HG03442 (cell line): ENCODE measurements at regions not wholly inside any gene's neighbourhood (a gene's known extent, or its start where the extent isn't known, plus 50 kb on each side); places are given as distances from the start of the nearest gene placed in this dataset.
A peak's percentile ranks its signal among the peaks of the same experiment; 100 is the strongest.

Experiments used
- ATAC-seq: cut with Tn5 transposase; IDR thresholded peaks from one replicate; pipeline ENCODE4 v1.9.1; 2021; ENCODE audit warnings: mild to moderate bottlenecking, moderate library complexity; ENCODE audit not compliant: unreplicated experiment

DNA sequence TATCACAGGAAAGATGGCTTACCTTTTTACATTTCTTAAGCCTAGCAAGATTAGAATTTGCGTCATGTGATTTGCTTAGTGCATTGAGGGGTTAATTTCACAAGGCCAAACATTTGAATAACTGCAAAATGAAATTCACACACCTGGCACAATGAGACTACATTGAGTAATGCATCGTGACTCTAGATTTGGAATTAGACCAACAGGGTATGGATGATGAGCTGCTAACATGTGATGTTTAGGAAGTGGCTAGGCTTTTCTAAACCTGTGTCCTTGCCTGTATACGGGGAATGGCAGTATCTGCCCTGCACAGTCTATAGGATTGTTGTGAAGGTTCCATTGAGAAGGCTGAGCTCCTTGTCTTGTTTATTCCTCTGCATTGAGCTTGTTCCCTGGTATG is 160.1 kb downstream of the MFSD1 start:
- ATAC-seq = no peak

DNA sequence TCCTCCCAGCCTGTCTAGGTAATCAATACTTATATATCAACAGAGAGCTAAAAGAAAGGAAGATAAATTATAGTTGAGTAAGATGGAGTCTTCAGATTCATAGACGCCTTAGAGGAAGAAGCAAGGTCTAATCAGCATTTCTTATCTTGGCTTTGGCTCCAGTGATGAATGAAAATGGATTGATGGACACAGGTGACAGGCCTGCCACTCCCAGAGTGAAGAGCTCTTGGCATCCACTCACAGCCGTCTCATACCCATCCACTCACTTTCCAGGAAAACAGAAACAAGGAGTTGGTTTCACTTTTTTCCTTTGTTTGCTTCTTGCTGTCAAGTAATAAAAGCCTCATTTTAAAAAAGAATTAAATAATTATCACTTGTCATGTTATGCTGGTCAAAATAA is 168.2 kb downstream of the MFSD1 start:
- ATAC-seq = no peak

DNA sequence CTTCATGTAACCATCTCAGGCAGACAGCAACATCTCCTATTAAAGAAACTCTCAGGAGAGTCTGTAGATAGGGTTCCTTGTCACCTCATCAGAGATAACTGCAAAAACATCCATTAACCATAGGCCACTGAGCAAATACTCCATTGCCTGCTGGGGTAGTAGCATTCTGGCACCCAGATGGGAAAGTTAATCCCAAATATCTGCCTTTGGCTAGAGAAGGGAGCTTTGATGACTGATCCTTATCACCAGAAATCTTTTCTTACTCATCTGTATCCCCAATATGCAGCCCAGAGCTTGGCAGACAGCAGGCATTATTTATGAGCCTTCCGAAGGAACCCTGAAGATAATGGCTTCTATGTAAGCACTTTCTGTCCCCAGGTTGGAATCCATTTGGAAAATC is 173.1 kb downstream of the MFSD1 start:
- no peak for ATAC-seq

DNA sequence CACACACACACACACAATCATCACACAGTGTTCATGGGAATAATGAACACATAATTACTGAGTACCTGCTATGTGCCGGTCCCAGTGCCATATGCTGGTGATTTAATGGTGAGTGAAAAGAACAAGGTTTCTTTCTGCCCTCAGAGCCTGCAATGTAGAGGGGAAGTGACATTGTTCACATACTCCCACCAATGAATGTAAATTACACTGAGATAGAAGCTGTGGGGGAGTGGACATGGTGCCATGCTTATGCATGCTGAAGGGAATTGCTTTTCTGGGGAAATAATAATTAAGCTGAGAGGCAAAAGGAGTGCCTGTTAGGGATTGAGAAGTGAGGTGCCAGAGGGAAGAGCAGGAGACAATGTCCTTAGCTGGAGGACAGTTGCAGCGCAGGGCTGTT is 175.1 kb downstream of the MFSD1 start:
- ATAC-seq = no peak

DNA sequence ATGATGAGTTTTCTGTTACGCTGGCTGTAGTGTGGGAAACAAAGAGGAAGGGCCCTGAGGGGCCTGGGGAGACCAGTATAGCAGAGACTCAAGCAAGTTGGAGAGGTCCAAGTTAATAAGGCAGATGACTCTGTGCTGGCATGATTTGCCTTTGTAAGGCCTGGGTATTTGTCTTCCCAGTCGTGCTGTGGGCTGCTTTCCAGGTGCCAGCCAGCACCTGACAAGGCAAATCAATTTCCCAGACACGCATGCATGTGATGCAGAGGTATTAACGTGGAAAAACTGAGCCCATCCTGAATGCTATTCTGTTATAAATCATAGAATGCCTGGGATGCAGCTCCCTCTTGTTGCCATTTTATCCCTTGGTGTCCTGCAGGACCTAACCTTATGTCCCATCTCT is 175.6 kb downstream of the MFSD1 start:
- ATAC-seq = no peak

DNA sequence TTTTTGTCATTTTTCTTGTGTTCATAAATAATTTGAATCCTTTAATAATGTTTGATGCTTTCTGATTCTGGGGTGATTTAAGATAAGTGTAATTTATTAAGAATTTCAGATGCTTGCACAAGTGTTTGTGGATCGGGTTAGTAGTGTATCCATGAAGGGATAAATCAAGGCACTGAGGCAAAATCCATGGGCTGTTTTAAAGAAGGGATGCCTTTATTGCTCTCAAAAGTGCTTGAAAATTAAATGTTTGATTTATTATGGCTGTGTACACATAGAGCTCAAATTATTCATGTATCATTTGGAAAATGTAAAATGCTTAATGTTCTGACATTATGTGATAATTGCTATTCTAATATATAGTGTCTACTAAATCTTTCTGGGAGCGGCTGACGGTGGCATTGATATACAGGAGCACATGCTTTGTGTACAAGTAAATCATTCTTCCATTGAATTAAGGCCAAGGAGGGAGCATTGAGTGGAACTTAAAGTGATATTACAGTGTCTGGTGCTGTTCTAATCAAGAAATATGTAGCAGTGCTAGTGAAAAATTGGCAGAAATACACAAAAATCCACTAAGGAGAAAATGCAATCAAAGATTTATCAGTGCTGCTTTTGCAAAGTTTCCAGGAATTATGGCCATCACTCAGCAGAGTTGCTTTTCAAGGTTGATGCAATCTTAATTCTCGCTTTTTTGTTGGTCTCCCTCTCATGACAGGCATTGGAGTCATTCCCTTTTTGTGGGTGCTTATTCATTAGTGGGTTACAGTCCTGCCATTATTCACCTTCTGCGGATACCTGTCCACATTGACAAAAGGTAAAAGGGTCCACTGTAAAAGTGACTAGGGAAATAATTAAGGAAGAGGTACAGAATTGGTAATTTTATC is 181.6 kb downstream of the MFSD1 start:
- no peak for ATAC-seq

DNA sequence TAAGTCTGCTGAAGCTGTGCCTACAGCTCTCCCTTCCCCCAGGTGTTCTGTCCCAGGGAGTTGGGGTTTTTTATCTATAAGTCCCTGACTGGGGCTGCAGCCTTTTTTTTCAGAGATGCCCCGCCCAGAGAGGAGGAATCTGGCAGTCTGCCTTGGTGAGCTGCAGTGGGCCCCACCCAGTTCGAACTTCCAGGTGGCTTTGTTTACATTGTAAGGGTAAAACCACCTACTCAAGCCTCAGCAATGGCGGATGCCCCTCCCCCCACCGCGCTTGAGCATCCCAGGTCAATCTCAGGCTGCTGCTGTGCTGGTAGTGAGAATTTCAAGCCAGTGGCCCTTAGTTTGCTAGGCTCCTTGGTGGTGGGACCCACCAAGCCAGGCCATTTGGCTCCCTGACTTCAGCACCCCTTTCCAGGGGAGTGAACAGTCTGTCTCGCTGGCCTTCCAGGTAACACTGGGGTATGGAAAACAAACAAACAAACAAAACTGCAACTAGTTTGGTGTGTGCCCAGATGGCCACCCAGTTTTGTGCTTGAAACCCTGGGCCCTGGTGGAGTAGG is 189.4 kb downstream of the MFSD1 start:
- ATAC-seq = no peak

DNA sequence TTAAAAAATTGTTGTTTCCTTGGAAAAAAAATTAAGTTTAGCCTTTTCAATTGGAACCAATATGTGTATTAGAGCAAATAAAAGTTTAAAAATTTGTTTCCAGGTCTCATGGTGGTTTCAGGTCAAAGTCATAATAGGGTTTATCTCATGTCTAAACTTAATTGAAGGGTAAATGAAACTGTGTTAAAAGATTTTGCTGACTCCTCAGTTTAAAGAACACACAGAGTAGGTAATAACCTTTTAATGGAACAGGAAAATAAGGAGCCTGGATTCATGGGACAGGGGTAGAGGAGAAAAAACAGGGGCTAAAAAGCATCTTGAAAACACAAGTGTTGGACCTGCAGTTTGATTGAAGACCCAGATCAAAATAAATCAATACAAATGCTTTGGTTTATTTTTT is 190.6 kb downstream of the MFSD1 start:
- no peak for ATAC-seq

DNA sequence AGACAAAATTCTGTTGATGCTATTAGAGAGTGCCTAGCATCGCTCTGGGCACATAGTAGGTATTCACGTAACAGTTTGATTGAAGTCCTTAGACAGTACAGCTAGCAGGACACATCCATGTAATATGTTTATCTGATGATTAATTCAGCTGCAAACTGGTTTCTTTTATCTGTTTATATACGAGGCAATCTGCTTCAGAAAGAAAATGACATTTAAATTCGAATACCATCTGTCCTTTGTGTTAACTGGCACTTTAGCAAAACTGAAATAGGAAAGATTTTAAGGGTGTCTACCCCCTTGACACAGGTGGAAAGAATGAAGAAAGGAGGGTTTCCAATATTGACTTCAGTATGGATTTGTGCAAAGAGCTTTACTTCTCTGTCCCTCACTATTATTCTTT is 192.5 kb downstream of the MFSD1 start:
- no peak for ATAC-seq

DNA sequence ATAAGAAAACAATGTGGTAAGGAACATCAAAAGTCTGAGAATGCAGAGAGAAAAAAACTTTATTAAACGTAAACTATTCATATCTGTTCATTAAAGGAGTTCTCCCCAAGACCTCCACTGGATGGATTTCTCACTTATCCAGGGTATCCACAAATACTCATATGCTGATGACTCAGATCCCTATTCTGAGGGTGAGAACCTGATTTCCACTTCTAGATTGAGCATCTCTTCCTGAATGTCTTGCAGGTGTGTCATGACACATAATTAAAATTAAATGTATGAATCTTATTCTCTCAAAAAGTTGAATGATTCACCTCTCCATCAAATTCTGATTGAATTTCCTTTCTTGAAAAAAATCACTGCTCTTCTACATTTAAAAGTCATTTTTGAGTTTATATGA is 199.9 kb downstream of the MFSD1 start:
- ATAC-seq = no peak

DNA sequence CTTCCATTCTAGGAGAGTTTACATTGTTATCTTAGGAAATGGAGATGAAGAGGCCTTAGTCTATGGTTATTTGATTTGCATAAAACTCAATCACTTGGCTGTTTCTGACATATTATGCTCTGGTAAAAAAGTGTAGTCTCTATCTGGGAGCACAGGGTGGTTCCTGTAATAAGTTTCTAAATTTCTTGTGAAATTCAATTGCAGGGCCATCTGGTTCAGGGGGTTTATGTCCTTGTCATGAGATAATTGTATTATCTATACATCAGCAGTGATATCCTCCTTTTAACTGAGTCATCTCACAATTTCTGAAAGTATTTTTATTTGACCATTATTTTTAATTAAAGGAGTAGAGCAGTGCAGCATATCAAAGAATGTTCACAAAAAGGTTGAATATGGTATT is 203.3 kb downstream of the MFSD1 start:
- ATAC-seq = no peak

DNA sequence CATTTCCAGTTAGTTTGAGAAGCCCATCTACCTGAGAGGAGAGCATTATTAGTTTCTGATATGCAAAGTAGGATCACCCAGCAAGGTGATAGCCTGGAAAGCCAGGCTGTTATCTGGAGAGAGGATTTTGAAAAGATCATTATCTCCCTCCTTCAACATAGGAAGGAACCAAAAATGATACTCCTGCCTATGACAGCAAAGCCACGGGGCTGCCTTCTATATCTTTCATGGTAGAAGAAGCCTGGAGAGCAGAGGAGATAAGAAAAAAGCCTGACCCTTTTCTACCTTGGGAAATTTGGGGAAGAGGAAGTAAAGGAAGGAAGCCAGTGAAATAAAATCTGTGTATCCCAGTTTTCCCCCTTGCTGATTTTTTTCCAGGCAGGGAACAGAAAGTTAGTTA is 205.5 kb downstream of the MFSD1 start:
- no peak for ATAC-seq

DNA sequence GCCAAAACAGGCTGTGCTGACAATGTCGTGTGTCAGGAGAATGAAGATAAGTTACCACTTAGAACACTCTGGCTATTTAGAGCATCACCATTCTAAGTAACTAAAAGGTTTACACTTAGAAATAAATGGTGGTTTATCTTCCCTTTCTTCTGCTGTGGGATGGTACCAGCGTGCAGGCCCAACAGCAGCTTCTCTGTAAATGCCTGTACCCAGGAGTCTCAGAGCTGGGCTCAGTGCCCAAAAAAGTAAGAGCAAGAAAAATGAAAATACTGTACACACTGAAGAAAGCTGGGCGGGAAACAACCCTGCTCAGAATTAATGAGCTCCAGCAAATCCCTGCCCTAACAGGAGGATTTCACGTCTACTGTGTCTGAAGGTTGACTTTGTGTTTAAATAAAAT is 206.5 kb downstream of the MFSD1 start:
- no peak for ATAC-seq

DNA sequence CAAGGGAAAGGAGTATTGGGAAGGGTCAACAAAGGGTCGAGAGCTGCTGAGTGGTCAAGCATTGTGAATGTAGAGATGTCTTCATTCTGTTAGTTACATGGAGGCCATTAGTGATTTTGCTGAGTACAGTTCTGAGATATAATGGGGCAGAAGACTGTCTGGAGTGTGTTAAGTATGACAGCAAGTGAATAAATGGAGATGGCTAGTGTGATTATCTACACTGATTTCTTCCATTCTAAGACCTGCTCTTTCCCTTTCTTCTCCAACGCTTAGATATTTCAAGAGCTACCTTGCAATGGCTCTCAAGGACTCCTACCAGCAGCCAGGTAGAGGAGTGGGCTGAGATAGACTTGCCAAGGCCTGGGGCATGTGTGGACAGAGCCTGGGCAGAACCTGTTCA is 216.5 kb downstream of the MFSD1 start:
- ATAC-seq = no peak

DNA sequence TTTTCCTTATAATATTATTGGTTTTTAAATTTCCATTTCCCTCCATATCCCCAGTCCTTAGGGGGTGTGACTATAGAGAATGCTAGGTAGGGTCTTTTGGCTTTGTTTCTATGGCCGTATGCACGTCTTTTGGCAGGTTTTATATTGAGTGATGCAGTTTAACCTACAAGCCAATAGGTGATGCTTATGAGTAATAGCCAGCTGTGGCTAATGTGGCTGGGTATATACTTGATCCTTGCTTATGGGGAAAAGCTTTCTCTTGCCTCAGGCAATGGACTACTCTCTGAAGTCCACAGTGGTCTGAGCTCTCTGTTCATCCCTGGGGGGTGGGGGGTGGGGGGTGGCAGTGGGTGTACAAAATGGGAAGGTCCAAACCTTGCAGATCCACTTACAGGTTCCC is 223.9 kb downstream of the MFSD1 start:
- no peak for ATAC-seq

DNA sequence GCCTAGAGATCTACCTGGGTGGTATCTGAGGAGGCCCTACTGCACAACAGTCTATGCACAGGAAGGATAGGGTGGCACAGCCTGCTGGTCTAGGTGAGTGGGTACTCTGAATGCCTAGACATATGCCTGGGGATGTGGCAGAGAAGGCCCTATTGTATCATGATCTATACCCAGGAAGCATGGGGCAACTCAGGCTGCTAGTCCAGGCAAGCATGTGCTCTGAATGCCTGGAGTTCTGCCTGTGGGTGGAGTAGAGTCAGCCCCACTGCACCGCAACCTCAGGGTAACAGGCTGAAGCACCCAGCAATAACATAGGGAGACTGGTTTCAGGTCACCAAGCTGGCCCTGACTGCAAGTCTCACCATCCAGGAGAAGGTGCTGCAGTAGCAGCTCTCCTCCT is 224.7 kb downstream of the MFSD1 start:
- no peak for ATAC-seq

DNA sequence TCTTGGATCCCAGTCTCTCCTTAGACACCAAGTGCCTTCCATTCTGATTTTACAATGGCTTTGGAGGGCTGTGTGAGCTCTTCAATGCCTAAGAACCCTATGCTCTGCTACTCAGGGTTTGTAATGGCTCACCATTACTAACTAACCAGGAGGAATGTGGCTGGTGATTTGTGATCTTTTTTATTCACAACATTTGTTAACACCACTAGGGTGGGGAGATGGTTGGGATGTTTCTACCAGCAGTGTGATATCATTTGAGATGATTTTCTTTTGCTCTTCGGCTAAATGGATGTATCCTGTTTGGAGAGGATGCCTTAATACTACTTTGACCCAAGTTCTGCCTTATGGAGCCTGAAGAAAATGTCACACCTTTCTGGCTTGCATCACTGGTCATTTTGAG is 226.9 kb downstream of the MFSD1 start:
- no peak for ATAC-seq

DNA sequence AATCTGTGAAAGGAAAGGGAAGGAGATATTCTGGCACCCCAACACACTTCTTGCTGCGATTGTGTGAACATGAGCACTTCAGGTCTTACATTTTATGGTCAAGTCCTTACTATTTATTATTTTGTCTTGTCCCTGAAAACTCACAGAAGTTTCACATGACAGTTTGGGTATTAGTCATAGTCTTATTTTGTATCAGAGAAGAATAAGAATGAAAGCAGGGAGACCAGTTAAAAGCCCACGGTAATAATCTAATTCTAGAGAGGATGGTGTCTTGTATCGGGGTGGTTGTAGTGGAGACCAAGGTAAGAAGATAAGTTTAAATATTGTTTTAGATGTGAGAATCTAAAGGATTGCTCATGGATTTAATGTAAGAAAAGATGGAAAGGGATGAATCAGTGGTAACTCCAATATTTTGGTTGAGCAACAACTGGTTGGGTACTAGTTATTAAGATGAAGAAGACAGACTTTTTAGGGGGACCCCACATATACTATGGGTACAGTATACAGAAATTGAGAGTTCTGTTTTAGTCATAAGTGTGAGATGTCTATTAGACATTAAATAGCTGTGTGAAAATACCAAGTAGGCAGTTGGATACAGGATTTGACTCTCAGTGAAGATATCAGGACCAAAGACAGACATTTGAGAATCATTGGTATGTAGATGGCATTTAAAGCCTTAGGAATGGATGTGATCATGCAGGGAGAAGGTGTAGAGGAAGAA is 227.6 kb downstream of the MFSD1 start:
- peak; percentile 89 for ATAC-seq

DNA sequence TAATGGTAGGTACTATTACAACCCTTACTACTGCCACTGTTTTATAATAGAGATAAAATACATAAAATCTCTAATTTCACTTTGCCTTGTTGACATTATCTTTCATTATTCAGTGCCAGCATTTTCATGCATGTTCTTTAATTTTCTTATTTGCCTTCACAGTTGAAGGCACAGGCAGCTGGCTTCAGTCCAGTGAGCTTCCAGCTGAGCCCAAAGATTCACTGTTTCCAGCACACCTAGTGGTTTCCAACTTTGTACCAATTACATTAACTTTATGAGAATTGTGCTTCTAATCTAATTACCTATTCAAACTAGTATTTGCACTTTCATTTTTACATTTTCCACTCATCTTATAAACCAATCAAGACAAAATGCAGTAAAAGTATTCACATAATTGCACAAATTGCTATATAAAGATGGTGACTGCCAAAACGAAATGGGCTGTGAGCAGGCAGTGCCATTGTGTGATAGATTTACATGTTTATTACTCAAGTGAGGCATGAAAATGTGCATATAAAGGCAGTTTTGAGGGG is 228.3 kb downstream of the MFSD1 start:
- ATAC-seq = no peak

DNA sequence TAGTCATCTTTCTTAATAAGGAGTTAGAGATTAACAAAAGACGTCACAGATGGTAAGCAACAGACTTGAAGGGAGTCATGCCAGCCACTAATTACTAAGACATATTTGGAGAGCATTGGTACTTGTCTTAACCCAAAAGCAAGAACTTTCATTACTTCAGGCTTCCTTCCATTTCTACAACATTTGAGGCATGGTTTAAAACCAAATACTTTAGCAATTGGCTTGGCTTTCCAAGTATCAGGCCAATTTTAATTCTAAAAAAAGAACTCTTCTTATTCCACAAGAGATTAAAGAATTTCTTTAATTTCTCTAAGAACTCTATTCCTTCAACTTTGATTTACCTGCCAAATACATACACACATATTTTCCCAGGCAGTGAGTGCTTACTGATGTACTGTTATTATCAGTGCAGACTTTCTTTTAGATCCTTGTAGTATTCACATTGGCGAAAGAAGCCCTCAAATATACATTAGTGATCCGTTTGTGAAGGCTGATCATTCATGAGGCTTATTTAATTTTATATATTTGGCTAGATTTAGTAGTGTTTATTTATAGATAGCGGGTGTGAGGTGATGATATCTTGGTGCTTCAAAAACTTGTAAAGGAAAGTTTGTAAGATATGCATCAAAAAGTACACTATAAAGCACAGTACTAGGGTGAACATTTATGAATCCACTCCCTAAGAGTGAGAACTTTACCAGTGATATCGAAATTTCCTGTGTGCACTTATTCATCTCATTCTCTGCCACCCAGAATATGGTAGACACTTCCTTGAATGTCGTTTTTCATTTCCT is 229.2 kb downstream of the MFSD1 start:
- ATAC-seq = no peak

DNA sequence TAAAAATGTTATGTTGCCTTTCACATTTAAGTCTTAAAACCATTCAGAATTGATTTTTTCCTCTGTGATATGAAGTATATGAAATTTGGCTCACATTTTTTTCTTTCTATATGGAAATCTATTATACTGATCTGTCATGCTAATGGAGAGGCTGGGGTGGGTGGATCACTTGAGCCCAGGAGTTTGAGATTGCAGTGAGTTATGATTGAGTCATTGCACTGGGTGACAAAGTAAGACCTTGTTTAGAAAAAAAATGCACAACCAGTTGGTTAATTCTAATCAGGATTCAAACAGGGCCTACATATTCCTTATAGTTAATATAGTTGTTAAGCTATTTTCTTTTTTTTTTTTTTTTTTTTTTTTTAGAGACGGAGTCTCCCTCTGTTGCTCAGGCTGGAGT is 230.5 kb downstream of the MFSD1 start:
- no peak for ATAC-seq
